ENCODE measurements at regions not wholly inside any gene's neighbourhood (a gene's known extent, or its start where the extent isn't known, plus 50 kb on each side); places are given as distances from the start of the nearest gene placed in this dataset.

DNA sequence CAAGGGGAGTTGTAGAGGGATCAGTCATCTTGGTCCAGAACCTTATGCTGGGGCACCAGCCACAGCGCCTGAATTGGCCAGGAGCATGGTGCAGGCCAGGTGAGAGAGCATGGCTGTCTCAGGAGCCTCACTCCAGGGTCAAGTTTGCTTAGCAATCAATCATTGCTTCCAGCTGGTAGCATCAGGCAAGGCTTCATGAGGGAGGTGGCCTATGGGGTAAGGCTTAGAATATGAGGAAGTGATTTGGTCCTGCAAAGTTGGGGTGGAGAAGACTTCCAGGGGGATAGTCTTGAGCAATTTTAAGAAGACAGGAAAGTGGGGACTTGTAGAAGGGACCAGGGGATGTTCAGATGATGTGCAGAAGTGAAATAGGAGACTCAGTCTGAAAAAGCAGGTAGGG is 53.9 kb upstream of the PITX1 start:
- no peak for DNase-seq

DNA sequence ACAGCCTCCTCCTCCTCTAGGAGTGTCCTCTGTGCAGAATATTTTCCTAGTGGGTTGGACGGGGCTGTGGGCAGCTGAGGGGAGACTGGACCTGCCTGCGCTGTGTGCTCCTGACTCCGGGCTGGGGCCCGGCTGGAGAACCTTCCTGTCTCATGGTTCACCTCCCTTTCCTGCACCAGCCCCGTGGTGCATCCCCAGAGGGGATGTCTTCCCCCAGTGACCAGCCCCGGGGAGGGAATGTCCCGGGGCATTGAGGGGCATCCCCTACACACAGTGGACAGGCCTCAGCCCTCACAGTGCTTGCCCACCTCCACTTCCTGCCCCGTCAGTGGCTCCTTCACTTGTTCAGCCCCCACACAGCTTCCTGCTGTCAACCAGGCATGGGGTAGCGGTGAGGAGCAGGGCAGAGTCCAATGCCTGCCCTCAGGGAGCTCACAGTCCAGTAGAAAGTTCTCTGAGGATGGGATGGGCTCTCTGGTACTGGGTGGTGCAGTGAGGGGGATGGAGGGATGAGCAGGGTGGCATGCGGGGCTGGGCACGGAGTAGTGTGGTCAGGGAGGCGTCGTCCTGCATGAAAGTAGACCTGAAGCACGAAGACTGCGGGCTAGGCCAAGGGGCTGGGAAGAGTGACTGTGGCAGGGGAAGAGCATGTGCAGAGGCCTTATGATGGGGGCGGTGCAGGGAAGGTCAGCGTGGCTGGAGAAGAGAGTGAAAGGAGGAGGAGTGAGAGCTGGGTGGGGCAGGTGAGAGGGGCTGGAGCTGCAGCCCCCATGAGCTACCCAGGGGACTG is 52.1 kb upstream of the PITX1 start:
- DNase-seq: no peak

DNA sequence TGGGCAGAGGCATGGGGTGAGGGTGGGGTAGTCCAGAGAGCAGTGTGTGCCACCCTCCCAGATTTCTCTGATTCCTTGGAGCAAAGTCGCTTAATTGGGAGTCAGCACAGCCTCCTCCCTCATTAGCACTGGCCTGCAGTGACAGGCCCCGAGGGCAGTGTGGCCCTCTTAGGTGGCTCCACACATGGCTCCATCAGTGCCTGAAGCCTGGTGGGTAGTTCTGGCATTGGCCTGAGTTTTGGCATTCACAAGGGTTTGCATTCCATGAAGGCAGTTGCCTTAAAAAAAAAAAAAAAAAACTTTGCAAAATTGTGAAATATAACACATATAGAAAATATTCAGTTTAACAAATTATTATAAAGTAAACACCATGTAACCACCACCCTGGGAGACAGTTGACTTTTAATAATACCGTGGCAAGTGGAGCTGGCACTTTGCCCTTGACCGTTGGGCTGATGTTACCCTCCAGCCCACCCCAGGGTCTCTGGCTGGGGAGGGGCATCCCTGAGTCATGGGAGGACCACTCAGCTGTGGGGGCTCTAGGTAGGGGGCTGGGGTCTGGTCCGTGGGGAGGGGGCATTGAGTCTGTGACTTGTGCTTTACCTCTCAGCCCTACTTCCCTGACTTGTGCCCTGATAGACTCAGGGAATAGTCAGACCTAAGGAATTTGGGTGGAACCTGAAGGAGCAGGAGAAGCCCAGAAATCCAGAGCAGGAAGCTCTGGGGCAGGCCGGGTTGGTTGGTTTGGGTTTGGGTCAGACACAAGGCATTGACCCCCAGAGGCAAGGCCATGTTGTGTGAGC is 51.3 kb upstream of the PITX1 start:
- no peak for DNase-seq

All from inflammatory macrophage treated with lipopolysaccharide for 1 hour (primary cell).